ENCODE measurements at regions not wholly inside any gene's neighbourhood (a gene's known extent, or its start where the extent isn't known, plus 50 kb on each side); places are given as distances from the start of the nearest gene placed in this dataset.
A peak's percentile ranks its signal among the peaks of the same experiment; 100 is the strongest.

DNA sequence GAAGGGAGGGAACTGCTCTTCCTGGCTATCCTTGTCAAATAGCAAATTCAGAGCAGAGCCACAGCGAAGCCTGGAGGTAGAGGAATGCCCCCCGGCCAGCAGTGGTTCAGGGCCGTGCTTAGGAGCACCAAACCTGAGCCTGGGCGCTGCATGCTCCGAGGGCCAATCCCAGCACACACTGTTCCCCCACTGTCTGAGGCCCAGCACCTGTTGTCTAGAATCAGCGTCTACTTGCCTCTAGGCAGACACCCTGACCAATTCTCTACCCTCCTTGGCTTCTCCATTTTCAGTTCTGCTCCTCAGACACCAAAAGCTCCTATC is 177.6 kb upstream of the PKDCC start:
- no peak for DNase-seq

- DNase-seq: no peak
Observed at GRCh38 chr2:41871080-41871479, 176.7 kb upstream of the PKDCC start.

DNA sequence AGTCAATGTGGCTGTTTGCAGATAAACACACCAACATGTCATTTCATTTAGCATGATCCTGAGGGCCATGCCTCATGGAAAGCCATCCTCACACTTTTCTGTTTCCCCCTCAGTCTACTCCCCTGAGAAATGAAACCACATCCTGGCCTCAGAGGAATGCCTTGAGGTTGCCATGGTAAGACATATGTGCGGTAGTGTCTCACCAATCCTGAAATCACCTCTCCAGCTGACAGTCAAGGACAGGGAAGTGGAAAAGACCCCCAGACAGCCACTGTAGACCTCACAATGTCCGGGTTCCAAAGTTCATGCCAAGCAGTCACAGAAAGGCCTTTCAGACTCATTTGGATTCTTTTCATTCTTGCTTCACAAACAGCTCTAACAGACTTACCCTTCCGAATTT is 175.2 kb upstream of the PKDCC start:
- DNase-seq: no peak

DNA sequence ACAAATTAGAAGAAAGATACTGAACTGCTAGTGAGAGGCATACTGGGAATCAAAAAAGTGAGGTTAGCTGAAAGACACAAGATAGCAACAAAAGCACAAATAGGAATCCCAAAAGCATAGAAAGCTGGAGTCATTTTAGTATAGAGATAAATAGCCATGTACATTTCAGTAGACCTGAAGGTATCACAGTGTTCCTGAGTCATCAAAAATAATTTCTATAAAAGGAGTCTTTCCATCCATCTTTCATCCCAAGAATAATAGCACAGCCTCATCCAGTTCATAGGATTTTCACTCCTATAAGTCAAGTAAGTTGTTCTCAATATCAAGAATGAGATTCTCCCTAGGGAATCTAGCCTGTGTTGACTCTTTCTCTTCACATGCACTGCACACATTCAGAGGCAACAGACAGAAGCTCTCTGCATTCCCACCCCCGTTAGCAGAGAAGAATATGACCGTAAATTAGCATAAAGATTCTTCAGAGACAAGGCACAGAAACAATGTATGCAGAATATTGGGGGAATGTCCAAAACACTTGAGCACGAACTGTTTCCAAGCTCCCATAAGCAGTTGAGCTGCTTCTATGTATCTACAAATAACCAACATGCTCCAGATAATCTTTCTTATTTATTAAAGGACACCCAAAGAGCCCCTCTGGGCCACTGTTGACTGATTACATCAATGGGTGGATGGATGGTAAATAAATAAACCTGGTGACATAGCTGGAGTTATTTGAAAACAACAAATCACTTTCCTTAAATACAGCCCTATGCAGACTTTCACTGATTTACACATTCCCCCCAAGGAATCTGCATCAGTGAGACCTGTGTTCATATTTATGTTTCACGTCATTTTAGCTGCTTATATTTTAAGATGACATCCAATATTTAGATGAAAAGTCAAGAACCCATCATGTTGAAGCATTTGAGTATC is 174.5 kb upstream of the PKDCC start:
- no peak for DNase-seq

GRCh38 chr2:41877114-41877678 is 170.6 kb upstream of the PKDCC start:
- no peak for DNase-seq

GRCh38 chr2:41878056-41878455 is 169.8 kb upstream of the PKDCC start:
- DNase-seq: no peak

- no peak for DNase-seq
Observed at GRCh38 chr2:41878716-41879234, 169.0 kb upstream of the PKDCC start.

DNA sequence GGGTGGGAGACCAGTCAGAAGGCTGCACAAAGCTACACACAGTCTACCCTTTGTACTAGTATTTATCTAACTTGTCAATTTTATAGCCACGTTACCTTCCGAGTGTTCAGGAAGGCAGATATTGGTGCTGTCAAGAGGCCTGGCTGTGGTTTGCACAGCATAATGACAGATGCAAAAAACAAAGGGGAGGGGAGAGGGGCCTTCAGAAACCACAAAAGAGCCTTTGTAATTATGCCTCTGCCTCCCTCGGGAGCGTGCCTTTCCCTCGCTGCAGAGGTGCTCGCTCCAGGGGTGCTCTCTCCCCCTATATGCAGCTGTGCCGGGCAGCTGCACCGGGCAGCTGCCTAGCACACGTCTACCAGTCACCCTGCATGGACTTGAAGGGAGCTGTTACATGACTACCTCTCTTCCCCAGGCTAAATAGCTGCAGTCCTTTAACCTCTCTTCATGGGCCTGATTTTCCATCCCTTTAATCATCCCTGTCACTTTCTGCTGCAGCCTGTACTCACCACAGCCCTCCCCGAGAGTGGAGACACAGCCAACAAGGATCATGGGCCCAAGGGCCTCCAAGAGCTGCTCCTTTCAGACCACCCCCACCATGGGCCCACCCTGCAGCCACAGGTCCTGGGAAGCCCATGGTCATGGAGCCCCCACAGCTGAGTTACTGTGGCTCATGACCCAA is 168.4 kb upstream of the PKDCC start:
- peak; percentile 31 to 45 for DNase-seq

GRCh38 chr2:41880561-41881243 is 167.1 kb upstream of the PKDCC start:
- no peak for DNase-seq

DNA sequence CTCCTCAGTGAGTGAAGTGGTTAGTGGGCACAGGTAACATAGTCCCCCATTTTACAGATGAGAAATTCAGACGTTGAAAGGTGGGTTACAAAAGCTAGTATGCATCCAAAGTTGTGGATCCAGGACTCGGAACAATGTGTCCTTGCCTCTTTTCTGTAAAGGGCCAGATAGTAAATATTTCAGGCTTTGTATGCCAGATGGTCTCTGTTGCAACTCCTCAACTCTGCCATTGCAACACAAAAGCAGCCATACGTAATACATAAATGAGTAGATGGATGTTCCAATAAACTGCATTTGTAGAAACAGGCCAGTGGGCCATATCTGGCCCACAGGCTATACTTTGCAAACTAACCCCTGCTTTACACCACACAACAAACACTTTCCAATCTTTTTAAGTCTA is 166.6 kb upstream of the PKDCC start:
- no peak for DNase-seq

GRCh38 chr2:41884718-41885117 is 163.1 kb upstream of the PKDCC start:
- no peak for DNase-seq

DNA sequence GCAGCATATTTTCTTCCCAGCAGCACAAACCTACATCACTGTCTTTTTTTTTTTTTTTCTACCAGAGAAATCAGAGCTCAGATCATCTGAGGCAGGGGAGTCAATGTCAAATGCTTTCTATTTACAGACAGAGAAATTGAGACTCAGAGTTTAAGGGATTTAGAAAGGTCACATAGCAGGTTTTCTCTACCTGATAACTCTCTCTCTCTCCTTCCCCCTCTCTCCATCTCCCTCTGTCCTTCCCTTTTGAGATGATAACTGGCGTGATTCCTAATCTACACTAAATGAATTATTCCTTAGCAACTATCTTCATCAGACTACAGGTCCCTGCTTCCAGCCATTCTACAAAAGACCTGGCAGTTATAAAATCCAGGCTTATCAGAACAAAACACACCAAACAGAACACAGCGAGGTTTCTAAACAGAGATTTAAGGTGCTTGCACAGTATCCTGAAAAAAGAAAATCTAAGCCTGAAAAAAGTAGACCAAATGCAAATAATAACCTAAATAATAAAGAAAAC is 161.6 kb upstream of the PKDCC start:
- DNase-seq: no peak

DNA sequence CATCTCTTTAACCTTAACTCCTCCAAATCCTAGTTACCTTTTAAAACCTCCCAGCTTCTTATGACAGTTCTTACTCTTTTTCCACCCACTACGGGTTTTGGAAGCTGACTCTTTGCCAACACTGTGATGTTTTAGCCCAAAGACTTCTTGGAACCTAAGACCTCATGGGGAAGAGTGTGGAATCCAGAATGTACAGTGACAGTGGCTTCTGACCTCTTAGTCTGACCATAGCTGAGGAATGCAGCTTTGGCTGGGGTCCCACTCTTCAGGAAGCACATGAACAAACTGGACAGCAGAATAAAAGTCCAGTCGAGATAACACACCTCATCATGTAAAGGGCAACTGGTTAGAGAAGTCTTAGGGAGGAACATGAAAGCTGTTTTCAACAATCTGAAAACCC is 161.1 kb upstream of the PKDCC start:
- DNase-seq: no peak

DNA sequence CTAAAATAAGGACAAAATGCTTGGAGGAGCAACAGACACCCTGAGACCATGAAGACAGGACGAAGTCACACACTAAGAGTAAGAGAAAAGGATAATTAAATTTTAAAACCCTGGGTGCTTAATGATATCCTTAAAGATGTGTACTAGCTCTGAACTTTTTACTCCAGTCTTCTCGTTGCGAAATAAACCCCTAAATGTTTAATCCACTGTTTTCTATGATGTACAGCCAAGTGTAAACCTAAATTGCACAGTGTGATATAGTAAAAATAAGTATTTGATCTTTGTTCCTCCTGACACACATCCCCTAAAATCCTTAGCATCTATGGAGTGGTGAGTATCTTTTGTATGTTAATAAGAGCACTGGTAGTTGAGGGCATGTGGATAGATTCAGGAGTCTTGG is 157.5 kb upstream of the PKDCC start:
- no peak for DNase-seq

- DNase-seq: no peak
Observed at GRCh38 chr2:41892476-41892875, 155.3 kb upstream of the PKDCC start.

- no peak for DNase-seq
Observed at GRCh38 chr2:41894563-41895333, 153.1 kb upstream of the PKDCC start.

DNA sequence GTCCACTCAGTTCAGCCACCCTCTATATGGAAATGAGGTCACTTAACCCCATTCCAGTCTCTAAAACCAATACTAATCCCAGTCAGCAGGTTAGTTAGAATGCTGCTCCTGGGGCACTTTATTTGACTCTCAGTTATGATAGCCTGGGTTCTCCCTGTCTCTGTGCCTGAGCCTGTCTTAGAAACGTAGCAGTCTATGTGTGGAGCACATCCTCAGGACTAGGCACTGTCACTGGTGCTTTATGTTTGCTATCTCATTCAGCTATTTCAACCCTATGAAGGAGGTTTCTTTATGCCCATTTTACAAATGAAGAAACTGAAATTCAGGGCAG is 152.5 kb upstream of the PKDCC start:
- no peak for DNase-seq

- DNase-seq: no peak
Observed at GRCh38 chr2:41896186-41896846, 151.5 kb upstream of the PKDCC start.

- DNase-seq: no peak
Observed at GRCh38 chr2:41899189-41899588, 148.6 kb upstream of the PKDCC start.

DNA sequence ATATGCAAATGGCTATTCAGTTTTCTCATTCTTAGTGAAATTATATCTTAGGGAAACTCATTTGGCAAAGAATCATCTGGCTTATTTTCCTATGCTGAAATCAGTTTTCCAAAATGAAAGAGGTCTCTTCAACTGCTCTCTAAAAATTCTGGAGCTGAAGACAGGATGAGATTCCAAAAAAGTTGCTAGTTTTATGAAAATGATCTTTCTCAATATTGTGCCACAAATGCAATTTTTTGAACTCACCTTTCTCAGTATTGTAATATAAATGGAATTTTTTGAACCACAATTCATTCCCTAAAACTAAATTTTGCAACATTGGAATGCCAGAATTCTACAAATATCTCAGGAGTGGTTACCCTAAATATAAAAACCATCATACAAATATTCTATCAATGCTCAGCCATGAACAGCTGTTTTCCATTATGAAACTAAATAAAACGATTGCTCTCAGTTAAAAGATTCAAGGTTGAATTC is 147.7 kb upstream of the PKDCC start:
- no peak for DNase-seq

GRCh38 chr2:41902897-41903296 is 144.9 kb upstream of the PKDCC start:
- DNase-seq: no peak
